Naive thymus-derived CD4-positive, alpha-beta T cell (primary cell): ENCODE measurements at regions not wholly inside any gene's neighbourhood (a gene's known extent, or its start where the extent isn't known, plus 50 kb on each side); places are given as distances from the start of the nearest gene placed in this dataset.

Experiments
- ATAC-seq: fragments of 150-1000 bp; cut with Tn5 transposase; 2 replicates; pipeline ENCODE4 v1.10.0; 2021; ENCODE audit warnings: mild to moderate bottlenecking, moderate library complexity
- CTCF ChIA-PET: fragments of 350-600 bp; sonication (Branson Sonifier 250); formaldehyde crosslinking; loops from one replicate; lab custom pipeline; 2021; ENCODE audit warnings: antibody characterized with exemption; lab: Charles Lee
- POLR2A ChIA-PET: fragments of 350-600 bp; sonication (Branson Sonifier 250); formaldehyde crosslinking; loops from one replicate; lab custom pipeline; 2021; ENCODE audit warnings: antibody characterized with exemption, inconsistent platforms; lab: Charles Lee
- DNase-seq, 9 donors: peaks; one replicate each; pipeline versions ENCODE4 v3.0.0 to v3.0.0-alpha.2; 2020 to 2022; ENCODE audit warnings: mixed read lengths in 1 of 9
- H3K27ac ChIP-seq: one replicate; pipeline ENCODE4 v1.7.0; 2013; ENCODE audit warnings: mild to moderate bottlenecking, low read depth, low read length, moderate library complexity
- H3K27me3 ChIP-seq, 2 donors: one replicate each; pipeline ENCODE4 v1.7.0; 2013; ENCODE audit warnings: low read length in 2 of 2, mild to moderate bottlenecking in 2 of 2, moderate library complexity in 2 of 2; ENCODE audit not compliant: control insufficient read depth in 2 of 2, insufficient read depth in 2 of 2
- H3K36me3 ChIP-seq, 3 experiments: 1 replicate in 2 of 3; 2 replicates in 1 of 3; pipeline ENCODE4 v1.7.0; 2013; ENCODE audit warnings: low read length in 3 of 3, mild to moderate bottlenecking in 3 of 3, moderate library complexity in 1 of 3; ENCODE audit not compliant: insufficient read depth in 3 of 3, control insufficient read depth in 2 of 3
- H3K4me1 ChIP-seq, 2 donors: one replicate each; pipeline ENCODE4 v1.7.0; 2013; ENCODE audit warnings: low read length in 2 of 2, mild to moderate bottlenecking in 2 of 2, moderate library complexity in 1 of 2; ENCODE audit not compliant: control insufficient read depth in 2 of 2, insufficient read depth in 2 of 2
- H3K4me3 ChIP-seq: 2 replicates; pipeline ENCODE4 v1.7.0; 2013; ENCODE audit warnings: mild to moderate bottlenecking, low read length
- H3K9me3 ChIP-seq, 3 experiments: 1 replicate in 2 of 3; 2 replicates in 1 of 3; pipeline ENCODE4 v1.7.0; 2013; ENCODE audit warnings: low read length in 3 of 3; ENCODE audit not compliant: control insufficient read depth in 2 of 3
- H3K27ac Mint-ChIP-seq, 9 donors: one replicate each; pipeline ENCODE4 v1.8.0; 2020 to 2022; ENCODE audit warnings: mixed read lengths in 9 of 9, mild to moderate bottlenecking in 8 of 9, moderate library complexity in 5 of 9, inconsistent platforms in 2 of 9
- H3K27me3 Mint-ChIP-seq, 5 donors: one replicate each; pipeline ENCODE4 v1.8.0; 2021 to 2022; ENCODE audit warnings: mixed read lengths in 5 of 5, mild to moderate bottlenecking in 1 of 5
- H3K36me3 Mint-ChIP-seq, 5 donors: one replicate each; pipeline ENCODE4 v1.8.0; 2020 to 2022; ENCODE audit warnings: mixed read lengths in 5 of 5, mild to moderate bottlenecking in 3 of 5, inconsistent platforms in 1 of 5
- H3K4me1 Mint-ChIP-seq, 7 donors: one replicate each; pipeline ENCODE4 v1.8.0; 2020 to 2022; ENCODE audit warnings: mixed read lengths in 7 of 7, mild to moderate bottlenecking in 3 of 7, inconsistent platforms in 1 of 7
- H3K4me3 Mint-ChIP-seq, 10 donors: one replicate each; pipeline ENCODE4 v1.8.0; 2020 to 2022; ENCODE audit warnings: mild to moderate bottlenecking in 10 of 10, mixed read lengths in 10 of 10, moderate library complexity in 6 of 10, inconsistent platforms in 2 of 10
- H3K9me3 Mint-ChIP-seq, 11 donors: one replicate each; pipeline ENCODE4 v1.8.0; 2020 to 2022; ENCODE audit warnings: mixed read lengths in 11 of 11, mild to moderate bottlenecking in 4 of 11, inconsistent platforms in 1 of 11, moderate library complexity in 1 of 11
- intact Hi-C, 2 donors: fragments of 100-400 bp; cut with micrococcal nuclease; formaldehyde crosslinking; loops; one replicate each; pipeline ENCODE4 v1.15.1; 2023

GRCh38 chr15:35722501-35722900, 176.5 kb upstream of the DPH6 start:
- no peak overlapping the region for H3K27ac ChIP-seq
- intact Hi-C loops: no loop called here
- DNase-seq: no peak
- no peaks in the 10 kb centered on the region for H3K36me3 Mint-ChIP-seq
- H3K4me3 Mint-ChIP-seq: no peak overlapping the region
- H3K36me3 ChIP-seq: no peaks in the 10 kb centered on the region
- no peaks in the 10 kb centered on the region for H3K27me3 ChIP-seq
- no peak overlapping the region for H3K4me3 ChIP-seq
- H3K27ac Mint-ChIP-seq: no peak overlapping the region
- peaks cover 0 to 19% (median 10%) of the 10 kb centered on the region in 5 donors for H3K27me3 Mint-ChIP-seq
- POLR2A ChIA-PET: no interaction called here
- H3K9me3 Mint-ChIP-seq: peaks cover 0 to 4% (median 0%) of the 10 kb centered on the region in 11 donors
- no peaks in the 10 kb centered on the region for H3K4me1 Mint-ChIP-seq
- no peak for ATAC-seq
- H3K9me3 ChIP-seq: no peaks in the 10 kb centered on the region
- CTCF ChIA-PET: no interaction called here
- H3K4me1 ChIP-seq: no peaks in the 10 kb centered on the region

GRCh38 chr15:35723120-35723847, 177.3 kb upstream of the DPH6 start:
- Mint-ChIP-seq H3K36me3 (no peaks in the 10 kb centered on the region), H3K4me1 (no peaks in the 10 kb centered on the region), H3K27ac (no peak overlapping the region), H3K9me3 (peaks cover 0 to 3% (median 0%) of the 10 kb centered on the region in 11 donors), H3K27me3 (peaks cover 0 to 21% (median 6%) of the 10 kb centered on the region in 5 donors), H3K4me3 (no peak overlapping the region)
- DNase-seq (no peak), ATAC-seq (no peak)
- intact Hi-C loops: no loop called here
- Histone ChIP-seq H3K27ac (no peak overlapping the region), H3K4me1 (no peaks in the 10 kb centered on the region), H3K36me3 (no peaks in the 10 kb centered on the region), H3K27me3 (no peaks in the 10 kb centered on the region), H3K9me3 (no peaks in the 10 kb centered on the region), H3K4me3 (no peak overlapping the region)
- ChIA-PET POLR2A (no interaction called here), CTCF (no interaction called here)

GRCh38 chr15:35723852-35724251, 177.9 kb upstream of the DPH6 start:
- Mint-ChIP-seq H3K27ac (no peak overlapping the region), H3K4me3 (no peak overlapping the region), H3K36me3 (no peaks in the 10 kb centered on the region), H3K4me1 (no peaks in the 10 kb centered on the region), H3K27me3 (peaks cover 0 to 23% (median 10%) of the 10 kb centered on the region in 5 donors), H3K9me3 (peaks cover 0 to 3% (median 0%) of the 10 kb centered on the region in 11 donors)
- Histone ChIP-seq H3K9me3 (no peaks in the 10 kb centered on the region), H3K4me3 (no peak overlapping the region), H3K4me1 (no peaks in the 10 kb centered on the region), H3K36me3 (no peaks in the 10 kb centered on the region), H3K27ac (no peak overlapping the region), H3K27me3 (no peaks in the 10 kb centered on the region)
- intact Hi-C loops: no loop called here
- CTCF ChIA-PET: no interaction called here
- ATAC-seq (no peak), DNase-seq (no peak)
- POLR2A ChIA-PET: no interaction called here

- no peaks in the 10 kb centered on the region for H3K4me1 ChIP-seq
- ChIA-PET POLR2A (no interaction called here), CTCF (no interaction called here)
- DNase-seq (no peak), ATAC-seq (no peak)
- no peaks in the 10 kb centered on the region for H3K9me3 ChIP-seq
- Mint-ChIP-seq H3K36me3 (no peaks in the 10 kb centered on the region), H3K27ac (no peak overlapping the region), H3K4me1 (no peaks in the 10 kb centered on the region), H3K9me3 (peaks cover 0 to 4% (median 0%) of the 10 kb centered on the region in 11 donors), H3K4me3 (no peak overlapping the region), H3K27me3 (peaks cover 0 to 19% (median 10%) of the 10 kb centered on the region in 5 donors)
- no peaks in the 10 kb centered on the region for H3K36me3 ChIP-seq
- H3K4me3 ChIP-seq: no peak overlapping the region
- H3K27me3 ChIP-seq: no peaks in the 10 kb centered on the region
- H3K27ac ChIP-seq: no peak overlapping the region
- intact Hi-C loops: no loop called here
Measured at GRCh38 chr15:35724626-35725025, 178.7 kb upstream of the DPH6 start.

GRCh38 chr15:35725353-35725752, 179.4 kb upstream of the DPH6 start:
- Histone ChIP-seq H3K9me3 (no peaks in the 10 kb centered on the region), H3K27ac (no peak overlapping the region), H3K27me3 (no peaks in the 10 kb centered on the region), H3K4me1 (no peaks in the 10 kb centered on the region), H3K36me3 (no peaks in the 10 kb centered on the region), H3K4me3 (no peak overlapping the region)
- CTCF ChIA-PET: no interaction called here
- Mint-ChIP-seq H3K9me3 (peaks cover 0 to 4% (median 0%) of the 10 kb centered on the region in 11 donors), H3K27me3 (peaks cover 0 to 13% (median 5%) of the 10 kb centered on the region in 5 donors), H3K36me3 (no peaks in the 10 kb centered on the region), H3K4me1 (no peaks in the 10 kb centered on the region), H3K4me3 (no peak overlapping the region), H3K27ac (no peak overlapping the region)
- intact Hi-C loops: no loop called here
- POLR2A ChIA-PET: no interaction called here
- ATAC-seq: no peak
- DNase-seq: no peak

- no peaks in the 10 kb centered on the region for H3K4me1 ChIP-seq
- H3K4me3 ChIP-seq: no peak overlapping the region
- no peaks in the 10 kb centered on the region for H3K36me3 ChIP-seq
- H3K9me3 ChIP-seq: no peaks in the 10 kb centered on the region
- H3K4me1 Mint-ChIP-seq: no peaks in the 10 kb centered on the region
- peaks cover 0 to 4% (median 0%) of the 10 kb centered on the region in 11 donors for H3K9me3 Mint-ChIP-seq
- peaks cover 0 to 16% (median 5%) of the 10 kb centered on the region in 5 donors for H3K27me3 Mint-ChIP-seq
- DNase-seq (no peak), ATAC-seq (no peak)
- H3K27ac ChIP-seq: no peak overlapping the region
- no peaks in the 10 kb centered on the region for H3K36me3 Mint-ChIP-seq
- no peaks in the 10 kb centered on the region for H3K27me3 ChIP-seq
- no peak overlapping the region for H3K4me3 Mint-ChIP-seq
- CTCF ChIA-PET: interaction anchor here (0.6 kb wide), 1 partner anchor 34 kb away, joined by 3 read pairs; no protein-coding TSS in a partner anchor
- H3K27ac Mint-ChIP-seq: no peak overlapping the region
- intact Hi-C loops: no loop called here
- POLR2A ChIA-PET: no interaction called here
Measured at GRCh38 chr15:35727627-35728026, 181.7 kb upstream of the DPH6 start.
